ENCODE measurements at regions not wholly inside any gene's neighbourhood (a gene's known extent, or its start where the extent isn't known, plus 50 kb on each side); places are given as distances from the start of the nearest gene placed in this dataset.
A peak's percentile ranks its signal among the peaks of the same experiment; 100 is the strongest.

DNA sequence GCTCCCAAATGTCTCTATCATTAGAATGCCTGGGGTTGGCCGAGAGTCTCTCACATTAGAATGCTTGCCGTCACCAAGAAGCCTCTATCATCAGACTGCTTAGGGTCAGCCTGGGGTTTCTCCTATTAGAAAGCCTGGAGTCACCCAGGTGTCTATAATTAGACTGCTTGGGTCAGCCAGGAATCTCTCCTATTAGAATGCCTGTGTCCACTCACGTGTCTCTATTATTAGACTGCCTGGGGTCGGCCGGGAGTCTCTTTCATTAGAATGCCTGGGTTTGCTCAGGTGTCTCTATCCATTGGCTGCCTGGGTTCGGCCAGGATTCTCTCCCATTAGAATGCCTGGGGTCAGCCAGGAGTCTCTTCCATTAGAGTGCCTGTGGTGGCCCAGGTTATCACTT, 1453.1 kb downstream of the UQCRFS1 start:
- no peak for TF ChIP-seq CTCF (IDR thresholded peaks at IDR 0.05; ENCODE audit: unreplicated experiment)
- intact Hi-C loops (cut with micrococcal nuclease; ENCODE audit: unreplicated experiment) = no loop called here
- DNase-seq = no peak
- Mint-ChIP-seq H3K9me3 (ENCODE audit: low read depth, unreplicated experiment) (peaks cover 21% of the 10 kb centered on the region), H3K4me1 (ENCODE audit: low read depth, unreplicated experiment) (no peaks in the 10 kb centered on the region), H3K4me3 (ENCODE audit: low read depth, unreplicated experiment) (no peak overlapping the region), H3K36me3 (ENCODE audit: insufficient read depth, unreplicated experiment) (no peaks in the 10 kb centered on the region), H3K27ac (ENCODE audit: unreplicated experiment) (peak overlapping the region; percentile 42), H3K27me3 (ENCODE audit: unreplicated experiment) (no peaks in the 10 kb centered on the region)
- CTCF ChIA-PET = no interaction called here
- BruUV-seq (replicated peaks) = no TSS peak

DNA sequence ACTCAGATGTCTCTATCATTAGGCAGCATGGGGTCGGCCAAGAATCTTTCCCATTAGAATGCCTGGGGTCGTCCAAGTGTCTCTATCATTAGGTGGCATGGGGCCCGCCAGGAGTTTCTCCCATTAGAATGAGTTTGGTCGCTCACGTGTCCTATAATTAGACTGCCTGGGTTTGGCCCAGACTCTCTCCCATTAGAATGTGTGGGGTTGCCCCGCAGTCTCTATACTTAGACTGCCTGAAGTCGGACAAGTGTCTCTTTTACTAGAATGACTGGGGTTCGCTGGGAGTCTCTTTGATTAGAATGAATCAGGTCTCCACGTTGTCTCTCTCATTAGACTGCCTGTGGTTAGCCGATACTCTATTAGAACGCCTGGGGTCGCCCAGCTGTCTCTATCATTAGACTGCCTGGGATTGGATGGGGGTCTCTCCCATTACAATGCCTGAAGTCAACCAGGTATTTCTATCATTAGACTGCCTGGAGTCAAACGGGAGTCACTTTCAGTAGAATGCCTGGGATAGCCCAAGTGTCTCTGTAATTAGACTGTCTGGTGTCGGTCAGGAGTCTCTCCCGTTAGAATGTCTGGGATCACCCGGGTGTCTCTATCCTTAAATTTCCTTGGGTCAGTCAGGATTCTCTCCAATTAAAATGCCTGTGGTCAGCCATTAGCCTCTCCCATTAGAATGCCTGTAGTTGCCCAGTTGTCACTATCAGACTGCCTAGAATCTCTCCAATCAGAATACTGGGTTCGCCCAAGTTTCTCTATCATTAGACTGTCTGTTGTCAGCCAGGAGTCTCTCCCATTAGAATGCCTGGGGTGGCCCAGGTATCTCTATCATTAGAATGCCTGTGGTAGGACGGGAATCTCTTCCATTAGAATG, 1454.1 kb downstream of the UQCRFS1 start:
- Mint-ChIP-seq H3K4me3 (ENCODE audit: low read depth, unreplicated experiment) (no peak overlapping the region), H3K4me1 (ENCODE audit: low read depth, unreplicated experiment) (no peaks in the 10 kb centered on the region), H3K9me3 (ENCODE audit: low read depth, unreplicated experiment) (peaks cover 18% of the 10 kb centered on the region), H3K27me3 (ENCODE audit: unreplicated experiment) (no peaks in the 10 kb centered on the region), H3K27ac (ENCODE audit: unreplicated experiment) (no peak overlapping the region), H3K36me3 (ENCODE audit: insufficient read depth, unreplicated experiment) (no peaks in the 10 kb centered on the region)
- intact Hi-C loops (cut with micrococcal nuclease; ENCODE audit: unreplicated experiment) = no loop called here
- TF ChIP-seq CTCF (IDR thresholded peaks at IDR 0.05; ENCODE audit: unreplicated experiment) = no peak
- DNase-seq = no peak
- no TSS peak for BruUV-seq (replicated peaks)
- CTCF ChIA-PET = no interaction called here

GRCh38 chr19:27754700-27755099, 1458.3 kb downstream of the UQCRFS1 start:
- BruUV-seq (replicated peaks) = no TSS peak

DNA sequence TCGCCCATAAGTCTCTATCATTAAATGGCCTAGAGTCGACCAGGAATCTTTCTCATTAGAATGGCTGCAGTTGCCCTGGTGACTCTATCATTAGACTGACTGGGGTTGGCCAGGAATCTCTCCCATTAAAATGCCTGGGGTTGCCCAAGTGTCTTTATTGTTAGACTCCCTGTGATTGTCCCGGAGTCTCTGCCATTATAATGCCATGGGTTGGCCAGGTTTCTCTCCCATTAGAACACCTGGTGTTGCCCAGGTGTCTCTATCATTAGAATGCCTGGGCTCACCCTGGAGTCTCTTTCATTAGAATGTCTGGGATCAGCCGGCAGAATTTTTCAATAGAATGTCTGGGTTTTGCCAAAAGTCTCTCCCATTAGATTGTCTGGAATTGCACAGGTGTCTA, 1459.3 kb downstream of the UQCRFS1 start:
- CTCF ChIA-PET = no interaction called here
- no peak for TF ChIP-seq CTCF (IDR thresholded peaks at IDR 0.05; ENCODE audit: unreplicated experiment)
- peaks cover 10% of the 10 kb centered on the region for H3K9me3 Mint-ChIP-seq (ENCODE audit: low read depth, unreplicated experiment)
- BruUV-seq (replicated peaks) = no TSS peak
- H3K4me1 Mint-ChIP-seq (ENCODE audit: low read depth, unreplicated experiment) = no peaks in the 10 kb centered on the region
- intact Hi-C loops (cut with micrococcal nuclease; ENCODE audit: unreplicated experiment) = no loop called here
- H3K36me3 Mint-ChIP-seq (ENCODE audit: insufficient read depth, unreplicated experiment) = peaks cover 4% of the 10 kb centered on the region
- H3K27ac Mint-ChIP-seq (ENCODE audit: unreplicated experiment) = no peak overlapping the region
- DNase-seq = no peak
- H3K4me3 Mint-ChIP-seq (ENCODE audit: low read depth, unreplicated experiment) = no peak overlapping the region
- H3K27me3 Mint-ChIP-seq (ENCODE audit: unreplicated experiment) = no peaks in the 10 kb centered on the region

More at GRCh38 chr19:27754700-27755099, 1458.3 kb downstream of the UQCRFS1 start:
- peaks cover 13% of the 10 kb centered on the region for H3K9me3 Mint-ChIP-seq (ENCODE audit: low read depth, unreplicated experiment)
- H3K4me3 Mint-ChIP-seq (ENCODE audit: low read depth, unreplicated experiment) = no peak overlapping the region
- intact Hi-C loops (cut with micrococcal nuclease; ENCODE audit: unreplicated experiment) = no loop called here
- H3K36me3 Mint-ChIP-seq (ENCODE audit: insufficient read depth, unreplicated experiment) = peaks cover 4% of the 10 kb centered on the region
- CTCF ChIA-PET = no interaction called here
- no peaks in the 10 kb centered on the region for H3K27me3 Mint-ChIP-seq (ENCODE audit: unreplicated experiment)
- no peak for DNase-seq
- no peak overlapping the region for H3K27ac Mint-ChIP-seq (ENCODE audit: unreplicated experiment)
- TF ChIP-seq CTCF (IDR thresholded peaks at IDR 0.05; ENCODE audit: unreplicated experiment) = no peak
- H3K4me1 Mint-ChIP-seq (ENCODE audit: low read depth, unreplicated experiment) = no peaks in the 10 kb centered on the region

Measured in Calu3 (cell line).